Activated T-cell treated with anti-CD3 and anti-CD28 coated beads, Interleukin-2, amount 50 U/mL, for 72 hours (primary cell): ENCODE measurements at regions not wholly inside any gene's neighbourhood (a gene's known extent, or its start where the extent isn't known, plus 50 kb on each side); places are given as distances from the start of the nearest gene placed in this dataset.

Experiments used
- ATAC-seq, 2 donors: fragments of 150-1000 bp; cut with Tn5 transposase; replicated peaks in 1 of 2; 2 replicates each; pipeline ENCODE4 v1.10.0; 2021; ENCODE audit warnings: moderate library complexity in 2 of 2, mild to moderate bottlenecking in 1 of 2
- DNase-seq, 2 donors: peaks; one replicate each; pipeline ENCODE4 v3.0.0; 2021 to 2022; ENCODE audit warnings: mixed read lengths in 1 of 2
- H3K27ac Mint-ChIP-seq: one replicate; pipeline ENCODE4 v1.8.0; 2022; ENCODE audit warnings: mild to moderate bottlenecking, moderate library complexity, mixed read lengths
- H3K27me3 Mint-ChIP-seq: one replicate; pipeline ENCODE4 v1.8.0; 2022; ENCODE audit warnings: low read depth, mixed read lengths
- H3K36me3 Mint-ChIP-seq, 2 donors: one replicate each; pipeline ENCODE4 v1.8.0; 2022; ENCODE audit warnings: mixed read lengths in 2 of 2, mild to moderate bottlenecking in 1 of 2; ENCODE audit not compliant: insufficient read depth in 2 of 2
- H3K4me1 Mint-ChIP-seq: one replicate; pipeline ENCODE4 v1.8.0; 2022; ENCODE audit warnings: low read depth, mixed read lengths
- H3K4me3 Mint-ChIP-seq, 2 donors: one replicate each; pipeline ENCODE4 v1.8.0; 2022; ENCODE audit warnings: mild to moderate bottlenecking in 2 of 2, mixed read lengths in 2 of 2, moderate library complexity in 2 of 2
- H3K9me3 Mint-ChIP-seq, 2 donors: one replicate each; pipeline ENCODE4 v1.8.0; 2022; ENCODE audit warnings: mixed read lengths in 2 of 2

GRCh38 chr7:17520941-17521340 is 222.5 kb downstream of the AHR start:
- Mint-ChIP-seq H3K4me3 (no peak overlapping the region), H3K36me3 (no peaks in the 10 kb centered on the region), H3K27ac (no peak overlapping the region), H3K4me1 (peaks cover 17% of the 10 kb centered on the region), H3K27me3 (no peaks in the 10 kb centered on the region), H3K9me3 (peaks cover 0 to 1% of the 10 kb centered on the region in 2 donors)
- DNase-seq (no peak), ATAC-seq (no peak)

- Mint-ChIP-seq H3K27ac (no peak overlapping the region), H3K36me3 (no peaks in the 10 kb centered on the region), H3K9me3 (peaks cover 0 to 1% of the 10 kb centered on the region in 2 donors), H3K27me3 (no peaks in the 10 kb centered on the region), H3K4me1 (peaks cover 17% of the 10 kb centered on the region), H3K4me3 (no peak overlapping the region)
- DNase-seq (no peak), ATAC-seq (no peak)
Observed at GRCh38 chr7:17521437-17521836, 223.0 kb downstream of the AHR start.

DNA sequence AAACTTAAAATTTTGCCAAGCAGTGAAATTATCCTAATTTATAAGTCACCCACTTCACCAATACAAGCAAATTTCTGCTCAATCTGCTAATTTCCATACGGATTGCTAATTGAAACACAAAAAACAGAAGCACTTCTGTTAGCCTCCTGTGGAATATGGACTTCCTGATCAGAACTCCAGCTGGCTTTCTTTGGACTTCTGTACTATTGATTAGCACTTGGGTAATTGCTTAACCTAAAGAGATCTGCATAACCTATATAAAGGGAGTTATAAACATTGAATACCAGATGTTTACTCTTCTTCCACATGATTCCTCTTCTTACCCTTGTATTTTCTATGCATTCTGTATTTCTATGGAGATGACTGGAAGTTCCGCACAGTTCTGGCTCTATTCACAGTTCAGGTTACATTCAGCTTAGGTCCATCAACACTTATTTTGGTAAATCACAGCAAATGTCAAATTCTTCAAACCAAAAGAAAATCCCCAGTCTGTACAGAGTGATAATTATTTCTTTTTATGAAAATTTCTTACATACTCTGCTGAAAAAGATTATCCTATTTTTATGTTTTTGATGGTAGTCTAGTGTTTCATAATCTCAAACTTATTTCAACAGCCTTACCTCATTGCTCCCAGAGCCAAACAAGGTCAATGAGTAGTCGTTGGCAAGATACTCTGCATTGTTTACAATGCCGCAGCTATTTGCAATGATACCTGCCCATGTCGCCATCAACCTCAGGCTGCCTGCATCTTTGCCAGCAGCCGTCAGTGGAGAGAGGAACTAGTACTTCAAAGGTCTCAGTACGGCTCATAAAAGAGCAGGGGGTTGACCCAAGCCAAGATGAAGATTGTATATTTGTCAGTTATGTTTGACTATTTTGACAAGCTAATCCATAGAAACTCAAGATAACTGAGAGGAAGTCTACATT is 225.6 kb downstream of the AHR start:
- Mint-ChIP-seq H3K27me3 (no peaks in the 10 kb centered on the region), H3K9me3 (no peaks in the 10 kb centered on the region), H3K4me1 (peaks cover 22% of the 10 kb centered on the region), H3K4me3 (peak overlapping the region in 1 of 2 donors; percentile 14), H3K27ac (peak overlapping the region; percentile 34), H3K36me3 (no peaks in the 10 kb centered on the region)
- DNase-seq: no peak
- ATAC-seq: no peak

DNA sequence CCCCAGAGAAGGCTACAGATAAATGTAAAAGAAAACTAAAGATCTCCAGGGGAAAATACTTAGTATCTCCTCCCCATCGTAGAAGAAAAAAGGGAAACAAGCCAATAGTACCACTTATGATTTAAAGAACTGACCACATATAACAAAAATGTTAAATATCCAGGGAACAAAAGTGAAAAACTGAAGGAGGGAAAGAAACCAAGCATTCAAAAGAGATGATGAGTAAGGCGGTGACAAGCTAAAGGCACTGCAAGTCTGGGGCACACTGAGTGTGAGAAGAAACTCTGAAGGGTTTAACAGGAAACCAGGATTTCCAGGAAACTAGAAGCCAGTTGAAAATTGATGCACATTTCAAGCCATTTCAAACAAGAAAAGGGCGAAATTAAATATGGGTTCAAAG is 226.3 kb downstream of the AHR start:
- no peaks in the 10 kb centered on the region for H3K9me3 Mint-ChIP-seq
- H3K4me1 Mint-ChIP-seq: peaks cover 22% of the 10 kb centered on the region
- H3K27me3 Mint-ChIP-seq: no peaks in the 10 kb centered on the region
- peak overlapping the region; percentile 34 for H3K27ac Mint-ChIP-seq
- H3K36me3 Mint-ChIP-seq: no peaks in the 10 kb centered on the region
- no peak for ATAC-seq
- no peak for DNase-seq
- H3K4me3 Mint-ChIP-seq: peak overlapping the region in 1 of 2 donors; percentile 14

DNA sequence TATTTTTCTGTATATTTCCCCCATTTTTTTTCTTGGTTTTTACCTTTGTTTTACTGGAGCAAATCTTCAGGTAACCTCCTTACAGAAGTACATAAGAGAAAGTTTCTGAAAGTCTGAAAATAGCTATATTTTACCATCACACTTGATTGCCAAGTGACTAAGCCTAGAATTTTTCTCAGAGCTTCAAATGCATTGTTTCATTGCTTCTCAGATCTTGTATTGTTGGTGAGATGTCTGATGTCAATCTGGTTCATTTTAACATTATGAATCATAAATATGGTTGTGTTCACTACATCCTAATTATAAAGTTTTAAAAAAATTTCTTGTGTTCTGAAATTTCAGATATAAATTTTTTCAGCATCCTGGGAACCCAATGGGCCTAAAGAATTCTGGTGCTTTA is 228.2 kb downstream of the AHR start:
- no peaks in the 10 kb centered on the region for H3K9me3 Mint-ChIP-seq
- ATAC-seq (no peak), DNase-seq (no peak)
- no peaks in the 10 kb centered on the region for H3K36me3 Mint-ChIP-seq
- H3K27me3 Mint-ChIP-seq: no peaks in the 10 kb centered on the region
- peak overlapping the region in 1 of 2 donors; percentile 46 for H3K4me3 Mint-ChIP-seq
- H3K4me1 Mint-ChIP-seq: peaks cover 15% of the 10 kb centered on the region
- H3K27ac Mint-ChIP-seq: no peak overlapping the region

- DNase-seq (no peak), ATAC-seq (no peak)
- no peak overlapping the region for H3K4me3 Mint-ChIP-seq
- peaks cover 15% of the 10 kb centered on the region for H3K4me1 Mint-ChIP-seq
- peaks cover 5% of the 10 kb centered on the region for H3K27me3 Mint-ChIP-seq
- H3K27ac Mint-ChIP-seq: no peak overlapping the region
- no peaks in the 10 kb centered on the region for H3K36me3 Mint-ChIP-seq
- H3K9me3 Mint-ChIP-seq: no peaks in the 10 kb centered on the region
Observed at GRCh38 chr7:17528636-17529035, 230.2 kb downstream of the AHR start.

- Mint-ChIP-seq H3K36me3 (no peaks in the 10 kb centered on the region), H3K9me3 (no peaks in the 10 kb centered on the region), H3K27me3 (peaks cover 5% of the 10 kb centered on the region), H3K4me1 (peaks cover 5% of the 10 kb centered on the region), H3K4me3 (no peak overlapping the region), H3K27ac (no peak overlapping the region)
- ATAC-seq (no peak), DNase-seq (no peak)
Observed at GRCh38 chr7:17530244-17530643, 231.8 kb downstream of the AHR start.

GRCh38 chr7:17530741-17531421 is 232.4 kb downstream of the AHR start:
- Mint-ChIP-seq H3K4me3 (no peak overlapping the region), H3K27me3 (peaks cover 5% of the 10 kb centered on the region), H3K27ac (no peak overlapping the region), H3K4me1 (peaks cover 5% of the 10 kb centered on the region), H3K36me3 (no peaks in the 10 kb centered on the region), H3K9me3 (no peaks in the 10 kb centered on the region)
- no peak for DNase-seq
- ATAC-seq: peak in 1 of 2 donors; percentile 40

DNA sequence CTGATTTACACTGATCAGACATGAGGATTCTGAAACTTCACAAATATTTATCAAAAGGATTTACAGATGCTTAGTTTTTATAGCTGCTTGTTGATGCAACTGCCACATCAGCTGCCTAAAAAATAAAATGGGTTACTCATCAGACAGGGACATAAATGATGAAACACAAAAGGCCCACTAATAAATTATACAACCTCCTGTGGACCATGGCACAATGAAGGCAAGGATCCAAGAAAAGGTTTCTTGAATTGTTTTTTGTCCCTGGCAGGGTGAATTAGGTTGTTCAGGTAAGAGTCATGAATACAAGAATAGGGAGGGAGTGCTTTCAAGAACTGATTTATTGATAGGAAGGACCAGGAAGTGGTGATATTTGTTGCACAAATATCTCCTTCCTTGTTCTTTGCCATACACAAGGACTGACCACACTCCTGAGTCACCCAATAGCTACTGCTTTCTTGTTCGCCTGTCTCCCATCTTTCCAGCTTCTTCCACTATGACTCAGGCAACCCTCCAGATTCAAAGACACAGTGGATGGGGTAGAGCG is 234.5 kb downstream of the AHR start:
- Mint-ChIP-seq H3K4me1 (no peaks in the 10 kb centered on the region), H3K27me3 (peaks cover 5% of the 10 kb centered on the region), H3K27ac (no peak overlapping the region), H3K9me3 (no peaks in the 10 kb centered on the region), H3K4me3 (no peak overlapping the region), H3K36me3 (no peaks in the 10 kb centered on the region)
- DNase-seq: no peak
- ATAC-seq: no peak

DNA sequence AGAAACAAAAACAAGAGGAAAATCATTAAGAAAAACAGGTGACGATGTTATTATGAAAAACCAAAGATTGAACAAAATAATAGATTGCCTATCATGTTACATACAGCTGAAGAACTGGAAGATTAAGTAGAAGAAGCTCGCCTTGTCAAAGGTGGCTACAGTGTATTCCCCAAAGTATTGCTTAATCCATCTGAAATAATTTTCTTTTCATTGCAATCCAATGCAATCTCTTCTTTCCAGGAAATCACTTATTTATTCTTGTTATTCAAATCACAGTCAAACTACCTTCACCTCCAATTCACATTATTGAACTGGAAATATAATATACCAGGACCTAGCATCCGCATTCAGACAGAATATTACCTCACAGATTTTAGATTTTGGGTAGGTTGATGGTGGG is 235.9 kb downstream of the AHR start:
- Mint-ChIP-seq H3K4me1 (no peaks in the 10 kb centered on the region), H3K36me3 (no peaks in the 10 kb centered on the region), H3K27ac (no peak overlapping the region), H3K4me3 (no peak overlapping the region), H3K9me3 (no peaks in the 10 kb centered on the region), H3K27me3 (peaks cover 5% of the 10 kb centered on the region)
- no peak for ATAC-seq
- DNase-seq: no peak

GRCh38 chr7:17535776-17536175 is 237.3 kb downstream of the AHR start:
- Mint-ChIP-seq H3K9me3 (no peaks in the 10 kb centered on the region), H3K4me3 (no peak overlapping the region), H3K27me3 (peaks cover 5% of the 10 kb centered on the region), H3K27ac (no peak overlapping the region), H3K4me1 (no peaks in the 10 kb centered on the region), H3K36me3 (no peaks in the 10 kb centered on the region)
- no peak for ATAC-seq
- DNase-seq: no peak

DNA sequence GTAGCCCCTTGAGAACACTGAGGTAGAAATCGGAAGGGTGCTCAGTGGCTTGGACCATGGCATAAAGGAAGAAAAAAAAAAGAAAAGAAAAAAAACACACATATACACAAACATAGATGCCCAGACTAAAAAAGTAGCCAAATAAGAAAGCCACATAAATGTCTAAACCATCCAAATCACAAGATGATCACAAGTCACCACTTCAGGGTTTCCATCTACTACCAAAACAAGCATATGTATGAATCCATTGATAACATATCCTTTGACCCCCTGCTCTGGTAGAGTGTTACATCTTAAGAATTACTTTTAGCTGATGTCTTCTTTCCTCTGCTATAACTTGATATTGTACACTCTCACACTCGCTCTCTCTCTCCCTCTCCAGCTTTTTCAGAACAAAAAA is 245.9 kb downstream of the AHR start:
- H3K9me3 Mint-ChIP-seq: no peaks in the 10 kb centered on the region

DNA sequence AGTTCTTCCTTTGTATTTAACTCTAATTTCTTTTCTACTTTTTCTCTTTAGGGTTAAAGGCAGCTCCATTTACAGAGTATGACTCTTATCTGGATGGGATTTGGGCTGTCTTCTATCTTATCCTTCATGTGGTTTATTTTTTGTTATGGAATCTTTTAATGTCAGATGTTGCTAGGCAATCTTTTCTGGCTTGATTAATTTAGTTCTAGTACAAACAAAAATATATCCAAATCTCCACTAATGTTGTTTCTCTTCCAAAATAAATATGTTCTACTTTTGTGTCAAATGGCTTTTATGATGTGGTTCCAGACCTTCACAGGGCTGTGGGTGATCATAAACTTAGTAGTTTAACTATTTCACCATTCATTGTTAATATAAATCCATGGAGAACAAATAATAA is 246.9 kb downstream of the AHR start:
- H3K4me3 Mint-ChIP-seq: no peak overlapping the region
- ATAC-seq: no peak
- H3K27me3 Mint-ChIP-seq: peaks cover 5% of the 10 kb centered on the region
- DNase-seq: no peak
- no peaks in the 10 kb centered on the region for H3K36me3 Mint-ChIP-seq
- H3K27ac Mint-ChIP-seq: no peak overlapping the region
- no peaks in the 10 kb centered on the region for H3K4me1 Mint-ChIP-seq
- no peaks in the 10 kb centered on the region for H3K9me3 Mint-ChIP-seq

More for the DNA sequence above, 245.9 kb downstream of the AHR start:
- ATAC-seq (no peak), DNase-seq (no peak)
- Mint-ChIP-seq H3K27ac (no peak overlapping the region), H3K4me3 (no peak overlapping the region), H3K4me1 (no peaks in the 10 kb centered on the region), H3K36me3 (no peaks in the 10 kb centered on the region), H3K27me3 (peaks cover 5% of the 10 kb centered on the region)
